PC-9 (cell line): ENCODE measurements at regions not wholly inside any gene's neighbourhood (a gene's known extent, or its start where the extent isn't known, plus 50 kb on each side); places are given as distances from the start of the nearest gene placed in this dataset.

Experiments used
- BruUV-seq: library from RNA; stranded (reverse); fragments of 400-500 nt; replicated peaks from 2 replicates; lab custom pipeline; 2021; lab: Mats Ljungman, UMichigan
- CTCF ChIA-PET: fragments of 300-600 bp; sonication (Branson Sonifier 250); formaldehyde crosslinking; loops from one replicate; lab custom pipeline; 2022; ENCODE audit warnings: antibody characterized with exemption; lab: Charles Lee
- POLR2A ChIA-PET: fragments of 300-600 bp; sonication (Branson Sonifier 250); formaldehyde crosslinking; loops from one replicate; lab custom pipeline; 2022; ENCODE audit warnings: antibody characterized with exemption; ENCODE audit not compliant: unreplicated experiment; lab: Charles Lee
- DNase-seq, 2 experiments: peaks; one replicate each; pipeline versions ENCODE4 v3.0.0 to v3.0.0-alpha.2; 2015 to 2022; ENCODE audit warnings: mixed read lengths in 1 of 2
- H2AFZ ChIP-seq: fragments of 200-600 bp; sonication (generic); 2 replicates; pipeline ENCODE4 v1.8.1; 2017; ENCODE audit warnings: antibody characterized with exemption
- H3F3A ChIP-seq: fragments of 200-600 bp; sonication (generic); 2 replicates; pipeline ENCODE4 v1.8.1; 2017; ENCODE audit warnings: antibody characterized with exemption, mild to moderate bottlenecking, low read depth; ENCODE audit not compliant: insufficient read depth
- H3K27ac ChIP-seq: fragments of 200-600 bp; sonication (generic); 2 replicates; pipeline ENCODE4 v1.6.1; 2016; ENCODE audit warnings: mixed run types
- H3K27me3 ChIP-seq: fragments of 200-600 bp; sonication (generic); 2 replicates; pipeline ENCODE4 v1.6.1; 2016; ENCODE audit warnings: low read depth, mixed run types; ENCODE audit not compliant: insufficient read depth
- H3K36me3 ChIP-seq: fragments of 200-600 bp; sonication (generic); 2 replicates; pipeline ENCODE4 v1.6.1; 2016; ENCODE audit warnings: low read depth, mixed run types
- H3K4me1 ChIP-seq: fragments of 200-600 bp; sonication (generic); replicated peaks from 2 replicates; pipeline ENCODE4 v1.6.1; 2016; ENCODE audit warnings: mixed run types; ENCODE audit not compliant: insufficient read depth
- H3K4me2 ChIP-seq: fragments of 200-600 bp; sonication (generic); 2 replicates; pipeline ENCODE4 v1.6.1; 2017; ENCODE audit warnings: mixed run types
- H3K4me3 ChIP-seq: fragments of 200-600 bp; sonication (generic); 2 replicates; pipeline ENCODE4 v1.6.1; 2016; ENCODE audit warnings: mixed run types
- H3K79me2 ChIP-seq: fragments of 200-600 bp; sonication (generic); 2 replicates; pipeline ENCODE4 v1.6.1; 2017; ENCODE audit warnings: low read depth, mixed run types
- H3K9me2 ChIP-seq: fragments of 200-600 bp; sonication (generic); 2 replicates; pipeline ENCODE4 v1.8.1; 2017; ENCODE audit warnings: mild to moderate bottlenecking; ENCODE audit not compliant: insufficient read depth
- H3K9me3 ChIP-seq: fragments of 200-600 bp; sonication (generic); 2 replicates; pipeline ENCODE4 v1.8.1; 2016; ENCODE audit warnings: low read depth; ENCODE audit not compliant: insufficient read depth
- H4K20me1 ChIP-seq: fragments of 200-600 bp; sonication (generic); 2 replicates; pipeline ENCODE4 v1.8.1; 2017; ENCODE audit not compliant: insufficient read depth
- EZH2 ChIP-seq: fragments of 200-600 bp; sonication (generic); IDR thresholded peaks from 2 replicates; pipeline ENCODE4 v1.8.0; 2017; ENCODE audit warnings: antibody characterized with exemption, low read depth
- intact Hi-C: fragments of 100-400 bp; cut with micrococcal nuclease; formaldehyde crosslinking; loops from one replicate; pipeline ENCODE4 v1.10.0; 2022; ENCODE audit not compliant: unreplicated experiment
- TF ChIP-seq, protein P1 (sequence below): fragments of 200-600 bp; sonication (generic); conservative IDR thresholded peaks from 2 replicates; pipeline ENCODE4 v1.6.1; 2017; ENCODE audit warnings: mixed run types, antibody characterized with exemption, mild to moderate bottlenecking, moderate library complexity

DNA sequence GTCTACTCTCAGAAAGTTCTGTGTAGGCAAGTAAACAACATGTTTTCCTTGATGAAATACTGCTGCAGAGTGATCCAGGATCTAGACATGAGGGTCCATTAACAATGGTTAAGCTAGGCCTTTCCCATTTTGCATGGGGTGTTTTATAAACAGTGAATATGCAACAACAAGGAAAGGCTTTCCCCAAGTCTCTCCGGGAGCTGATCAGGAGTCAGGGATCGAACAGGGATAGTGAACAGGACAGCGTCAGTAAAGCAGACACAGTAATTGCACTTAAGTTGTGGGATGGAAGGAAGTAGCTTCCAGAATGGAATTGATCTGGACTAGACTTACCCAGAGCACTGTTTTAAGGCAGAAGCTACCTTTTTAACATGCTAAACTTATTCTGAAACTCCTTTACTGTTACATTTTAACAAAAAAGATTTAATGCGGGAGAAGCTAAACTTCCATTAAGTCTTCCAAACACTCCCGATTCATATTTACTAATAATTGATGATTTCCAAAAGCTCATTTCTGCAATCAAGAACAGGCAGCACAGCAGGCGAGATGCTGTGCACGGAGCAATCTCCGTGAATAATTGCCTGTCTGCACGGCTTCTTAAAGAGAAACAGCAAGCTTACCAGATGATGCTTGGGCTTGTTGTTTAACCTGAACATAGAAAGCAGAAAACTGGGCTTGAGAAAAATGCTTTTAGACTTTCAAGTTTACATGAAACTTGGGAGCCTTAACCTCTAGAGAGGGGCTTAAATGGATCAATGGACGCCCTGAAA, 50.3 kb upstream of the DOCK1 start:
- H3K4me1 ChIP-seq, result no peaks in the 10 kb centered on the region
- H3K4me2 ChIP-seq, result no peak overlapping the region
- POLR2A ChIA-PET, result no interaction called here
- H2AFZ ChIP-seq, result no peak overlapping the region
- H3K4me3 ChIP-seq, result no peak overlapping the region
- H3K27ac ChIP-seq, result no peak overlapping the region
- CTCF ChIA-PET, result interaction anchor here (0.6 kb wide), 1 partner anchor 742 kb away, joined by 6 read pairs; no protein-coding TSS in a partner anchor
- peaks cover 43% of the 10 kb centered on the region for H3K27me3 ChIP-seq
- no peak for TF ChIP-seq EZH2
- TF ChIP-seq, protein P1, sequence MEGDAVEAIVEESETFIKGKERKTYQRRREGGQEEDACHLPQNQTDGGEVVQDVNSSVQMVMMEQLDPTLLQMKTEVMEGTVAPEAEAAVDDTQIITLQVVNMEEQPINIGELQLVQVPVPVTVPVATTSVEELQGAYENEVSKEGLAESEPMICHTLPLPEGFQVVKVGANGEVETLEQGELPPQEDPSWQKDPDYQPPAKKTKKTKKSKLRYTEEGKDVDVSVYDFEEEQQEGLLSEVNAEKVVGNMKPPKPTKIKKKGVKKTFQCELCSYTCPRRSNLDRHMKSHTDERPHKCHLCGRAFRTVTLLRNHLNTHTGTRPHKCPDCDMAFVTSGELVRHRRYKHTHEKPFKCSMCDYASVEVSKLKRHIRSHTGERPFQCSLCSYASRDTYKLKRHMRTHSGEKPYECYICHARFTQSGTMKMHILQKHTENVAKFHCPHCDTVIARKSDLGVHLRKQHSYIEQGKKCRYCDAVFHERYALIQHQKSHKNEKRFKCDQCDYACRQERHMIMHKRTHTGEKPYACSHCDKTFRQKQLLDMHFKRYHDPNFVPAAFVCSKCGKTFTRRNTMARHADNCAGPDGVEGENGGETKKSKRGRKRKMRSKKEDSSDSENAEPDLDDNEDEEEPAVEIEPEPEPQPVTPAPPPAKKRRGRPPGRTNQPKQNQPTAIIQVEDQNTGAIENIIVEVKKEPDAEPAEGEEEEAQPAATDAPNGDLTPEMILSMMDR, result no peak
- no peaks in the 10 kb centered on the region for H3K36me3 ChIP-seq
- no TSS peak for BruUV-seq
- DNase-seq, result no peak
- intact Hi-C loops, result no loop called here
- no peaks in the 10 kb centered on the region for H3K9me2 ChIP-seq
- no peaks in the 10 kb centered on the region for H3F3A ChIP-seq
- no peaks in the 10 kb centered on the region for H3K79me2 ChIP-seq
- no peaks in the 10 kb centered on the region for H3K9me3 ChIP-seq
- H4K20me1 ChIP-seq, result no peaks in the 10 kb centered on the region
